Common myeloid progenitor, CD34-positive (primary cell): ENCODE measurements at regions not wholly inside any gene's neighbourhood (a gene's known extent, or its start where the extent isn't known, plus 50 kb on each side); places are given as distances from the start of the nearest gene placed in this dataset.
"Not testable (repeated sequence)": the region's sequence is repeated elsewhere in the genome, so short reads cannot be mapped to it uniquely, and the experiment has no call there.

ENCODE experiments used
- CTCF ChIA-PET: fragments of 350-600 bp; sonication (Branson Sonifier 250); formaldehyde crosslinking; loops from one replicate; lab custom pipeline; 2021; ENCODE audit warnings: antibody characterized with exemption; lab: Charles Lee
- POLR2A ChIA-PET: fragments of 350-600 bp; sonication (Branson Sonifier 250); formaldehyde crosslinking; loops from one replicate; lab custom pipeline; 2021; ENCODE audit warnings: antibody characterized with exemption; lab: Charles Lee
- DNase-seq, 3 donors: peaks; one replicate each; pipeline versions ENCODE4 v3.0.0 to v3.0.0-alpha.2; 2013
- H3K27ac ChIP-seq, 2 experiments: 1 replicate in 1 of 2; 2 replicates in 1 of 2; pipeline ENCODE4 v1.7.0; 2013; ENCODE audit warnings: inconsistent platforms in 2 of 2, low read length in 2 of 2, mild to moderate bottlenecking in 2 of 2, low read depth in 1 of 2, moderate library complexity in 1 of 2; ENCODE audit not compliant: severe bottlenecking in 2 of 2, insufficient read depth in 1 of 2, poor library complexity in 1 of 2
- H3K27me3 ChIP-seq, 5 experiments: replicated peaks in 2 of 5; 1 replicate in 3 of 5; 2 replicates in 2 of 5; pipeline versions ENCODE4 v1.6.1 to v1.7.0; 2013; ENCODE audit warnings: low read length in 4 of 5, mild to moderate bottlenecking in 2 of 5, moderate library complexity in 2 of 5, inconsistent platforms in 1 of 5; ENCODE audit not compliant: insufficient read depth in 5 of 5, control insufficient read depth in 4 of 5
- H3K36me3 ChIP-seq, 4 experiments: 1 replicate in 2 of 4; 2 replicates in 2 of 4; pipeline versions ENCODE4 v1.6.1 to v1.7.0; 2013; ENCODE audit warnings: low read length in 3 of 4, control low read depth in 1 of 4, mild to moderate bottlenecking in 1 of 4; ENCODE audit not compliant: control insufficient read depth in 4 of 4, insufficient read depth in 4 of 4
- H3K4me1 ChIP-seq, 4 experiments: 1 replicate in 3 of 4; 2 replicates in 1 of 4; pipeline versions ENCODE4 v1.6.1 to v1.7.1; 2013; ENCODE audit warnings: low read length in 3 of 4, mild to moderate bottlenecking in 3 of 4, control low read depth in 1 of 4, inconsistent platforms in 1 of 4, moderate library complexity in 1 of 4; ENCODE audit not compliant: control insufficient read depth in 4 of 4, insufficient read depth in 4 of 4; ENCODE audit errors: control extremely low read depth in 1 of 4
- H3K4me3 ChIP-seq, 7 experiments: 1 replicate in 4 of 7; 2 replicates in 3 of 7; pipeline versions ENCODE4 v1.5.1 to v1.7.0; 2013; ENCODE audit warnings: mild to moderate bottlenecking in 7 of 7, low read length in 6 of 7, moderate library complexity in 6 of 7, inconsistent platforms in 2 of 7, low read depth in 2 of 7, control low read depth in 1 of 7; ENCODE audit not compliant: insufficient read depth in 4 of 7, control insufficient read depth in 1 of 7; ENCODE audit errors: extremely low read depth in 1 of 7
- H3K9me3 ChIP-seq, 5 experiments: 1 replicate in 4 of 5; 2 replicates in 1 of 5; pipeline versions ENCODE4 v1.6.1 to v1.7.1; 2013; ENCODE audit warnings: low read length in 4 of 5, mild to moderate bottlenecking in 2 of 5, inconsistent platforms in 1 of 5, low read depth in 1 of 5, moderate library complexity in 1 of 5; ENCODE audit not compliant: control insufficient read depth in 4 of 5, insufficient read depth in 2 of 5; ENCODE audit errors: control extremely low read depth in 1 of 5
- WGBS: methylation state at CpG from one replicate; pipeline ENCODE4 v1.1.5; 2013; ENCODE audit not compliant: insufficient coverage; 5-methylcytosine and 5-hydroxymethylcytosine counted together

DNA sequence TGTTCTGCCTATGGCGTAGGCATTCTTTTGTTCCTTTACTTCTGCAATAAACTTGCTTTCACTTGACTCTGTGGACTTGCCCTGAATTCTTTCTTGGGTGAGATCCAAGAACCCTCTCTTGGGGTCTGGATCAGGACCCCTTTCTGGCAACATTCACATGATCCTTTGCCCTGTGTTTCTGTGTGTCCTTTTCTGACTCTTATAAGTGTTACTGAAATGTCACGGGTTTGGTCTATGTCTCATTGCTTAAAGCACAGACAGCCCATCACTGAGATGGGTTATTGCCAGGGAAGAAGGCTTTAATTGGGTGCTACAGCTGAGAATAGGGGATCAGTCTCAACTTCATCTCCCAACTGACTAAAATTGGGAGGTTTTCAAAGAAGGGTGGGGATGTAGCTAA lies 110.9 kb upstream of the XPO1 start:
- Histone ChIP-seq H3K27ac (no peak overlapping the region), H3K4me1 (peaks cover 0 to 4% (median 0%) of the 10 kb centered on the region in 4 experiments), H3K4me3 (no peak overlapping the region), H3K36me3 (no peaks in the 10 kb centered on the region), H3K9me3 (peaks cover 0 to 13% (median 9%) of the 10 kb centered on the region in 5 experiments), H3K27me3 (no peaks in the 10 kb centered on the region)
- ChIA-PET CTCF (no interaction called here), POLR2A (no interaction called here)
- 94% methylated on average over 2 of the region's 2 CpGs for WGBS
- DNase-seq: no peak

DNA sequence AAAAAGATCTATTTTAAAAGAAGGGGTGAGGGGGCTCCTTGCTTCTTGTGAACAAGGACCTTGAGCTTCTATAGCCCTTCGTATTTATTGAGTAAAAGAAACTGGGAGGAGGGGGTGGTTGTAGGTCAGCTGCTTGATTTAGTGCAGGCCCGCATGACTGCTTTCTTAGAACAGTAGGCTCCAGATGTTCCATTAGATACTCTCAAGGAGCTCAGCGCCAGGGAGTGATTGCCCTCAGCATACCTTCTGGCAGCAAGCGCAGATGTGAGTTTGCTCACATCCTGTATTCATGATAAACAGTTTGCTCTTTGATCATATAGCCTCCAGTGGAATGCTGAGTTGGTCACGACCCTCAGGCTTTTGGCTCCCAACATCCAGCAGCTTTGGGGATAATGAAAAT lies 108.9 kb upstream of the XPO1 start:
- DNase-seq: no peak
- 100% methylated on average over 4 of the region's 5 CpGs for WGBS
- CTCF ChIA-PET: no interaction called here

DNA sequence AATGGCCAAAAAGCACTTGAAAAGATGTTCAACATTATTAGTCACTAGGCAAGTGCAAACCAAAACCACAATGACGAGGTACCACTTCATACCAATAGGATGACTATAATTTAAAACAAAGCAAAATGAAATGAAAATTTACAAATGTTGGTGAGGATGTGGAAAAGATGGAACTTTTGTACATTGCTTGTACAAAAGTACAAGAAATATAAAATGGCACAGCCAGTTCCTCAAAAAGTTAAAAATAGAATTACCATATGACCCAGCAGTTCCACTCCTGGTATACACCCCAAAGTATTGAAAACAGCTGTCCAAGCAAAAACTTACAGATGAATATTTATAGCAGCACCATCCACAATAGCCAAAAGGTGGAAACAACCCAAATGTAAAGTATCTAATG lies 107.8 kb upstream of the XPO1 start:
- no peaks in the 10 kb centered on the region for H3K36me3 ChIP-seq
- peak in 1 of 3 donors; percentile 8 for DNase-seq
- POLR2A ChIA-PET: no interaction called here
- H3K27ac ChIP-seq: no peak overlapping the region
- H3K9me3 ChIP-seq: peaks cover 0 to 13% (median 9%) of the 10 kb centered on the region in 5 experiments
- H3K4me3 ChIP-seq: no peak overlapping the region
- no CpG with 5 or more reads among the region's 1 CpG for WGBS
- H3K27me3 ChIP-seq: no peaks in the 10 kb centered on the region
- CTCF ChIA-PET: no interaction called here
- H3K4me1 ChIP-seq: peaks cover 0 to 4% (median 0%) of the 10 kb centered on the region in 4 experiments

More for the DNA sequence above, 108.9 kb upstream of the XPO1 start:
- Histone ChIP-seq H3K27me3 (no peaks in the 10 kb centered on the region), H3K36me3 (no peaks in the 10 kb centered on the region), H3K4me1 (peaks cover 0 to 4% (median 0%) of the 10 kb centered on the region in 4 experiments), H3K27ac (no peak overlapping the region), H3K9me3 (peaks cover 0 to 13% (median 9%) of the 10 kb centered on the region in 5 experiments), H3K4me3 (no peak overlapping the region)
- POLR2A ChIA-PET: no interaction called here

DNA sequence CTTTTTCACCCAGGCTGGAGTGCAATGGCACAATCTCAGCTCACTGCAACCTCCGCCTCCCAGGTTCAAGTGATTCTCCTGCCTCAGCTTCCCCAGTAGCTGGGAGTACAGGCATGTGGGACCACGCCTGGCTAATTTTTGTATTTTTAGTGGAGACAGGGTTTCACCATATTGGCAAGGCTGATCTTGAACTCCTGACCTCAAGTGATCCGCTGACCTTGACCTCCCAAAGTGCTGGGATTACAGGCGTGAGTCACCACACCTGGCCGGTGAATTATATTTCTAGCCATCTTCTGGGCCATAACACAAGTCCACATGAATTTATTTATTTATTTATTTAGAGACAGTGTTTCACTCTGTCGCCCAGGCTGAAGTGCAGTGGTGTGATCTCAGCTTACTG lies 105.0 kb upstream of the XPO1 start:
- 100% methylated on average over 2 of the region's 6 CpGs for WGBS
- H3K4me3 ChIP-seq, POLR2A ChIA-PET, H3K4me1 ChIP-seq, H3K27me3 ChIP-seq, DNase-seq, CTCF ChIA-PET, H3K9me3 ChIP-seq, H3K27ac ChIP-seq, H3K36me3 ChIP-seq: not testable (repeated sequence)

- ChIA-PET CTCF (no interaction called here), POLR2A (no interaction called here)
- H3K4me1 ChIP-seq: no peaks in the 10 kb centered on the region
- no peak for DNase-seq
- H3K36me3 ChIP-seq: no peaks in the 10 kb centered on the region
- no peak overlapping the region for H3K27ac ChIP-seq
- 100% methylated on average over 2 of the region's 2 CpGs for WGBS
- no peak overlapping the region for H3K4me3 ChIP-seq
- no peaks in the 10 kb centered on the region for H3K27me3 ChIP-seq
- H3K9me3 ChIP-seq: no peaks in the 10 kb centered on the region
Measured at GRCh38 chr2:61640406-61640805, 102.2 kb upstream of the XPO1 start.

GRCh38 chr2:61639721-61640120 lies 101.6 kb upstream of the XPO1 start:
- CTCF ChIA-PET: no interaction called here
- H3K27me3 ChIP-seq: no peaks in the 10 kb centered on the region
- H3K9me3 ChIP-seq: no peaks in the 10 kb centered on the region
- no peak overlapping the region for H3K4me3 ChIP-seq
- no peak overlapping the region for H3K27ac ChIP-seq
- no peak for DNase-seq
- 93% methylated on average over 8 of the region's 9 CpGs for WGBS
- POLR2A ChIA-PET: interaction anchor here (0.5 kb wide), 1 partner anchor 71 kb away, joined by 3 read pairs; no protein-coding TSS in a partner anchor
- no peaks in the 10 kb centered on the region for H3K4me1 ChIP-seq
- no peaks in the 10 kb centered on the region for H3K36me3 ChIP-seq

GRCh38 chr2:61636686-61637085 lies 98.5 kb upstream of the XPO1 start:
- H3K27ac ChIP-seq: no peak overlapping the region
- H3K27me3 ChIP-seq: no peaks in the 10 kb centered on the region
- no peaks in the 10 kb centered on the region for H3K9me3 ChIP-seq
- ChIA-PET CTCF (interaction anchor here (1.0 kb wide), 1 partner anchor 9 kb away, joined by 3 read pairs; no protein-coding TSS in a partner anchor), POLR2A (no interaction called here)
- H3K4me3 ChIP-seq: no peak overlapping the region
- no peaks in the 10 kb centered on the region for H3K36me3 ChIP-seq
- 33% methylated on average over 1 of the region's 3 CpGs for WGBS
- H3K4me1 ChIP-seq: no peaks in the 10 kb centered on the region
- no peak for DNase-seq
